GM20000 (cell line): ENCODE measurements at regions not wholly inside any gene's neighbourhood (a gene's known extent, or its start where the extent isn't known, plus 50 kb on each side); places are given as distances from the start of the nearest gene placed in this dataset.

Experiments used
- DNase-seq: peaks from one replicate; pipeline ENCODE4 v3.0.0; 2012; ENCODE audit warnings: low spot score
- CTCF ChIP-seq: IDR thresholded peaks from 2 replicates; pipeline ENCODE4 v1.5.1; 2012; ENCODE audit warnings: mild to moderate bottlenecking, control low read depth; ENCODE audit errors: extremely low read depth, missing control alignments

- DNase-seq: no peak
- TF ChIP-seq CTCF: no peak
Measured at GRCh38 chr4:1470393-1470670, 64.1 kb upstream of the NKX1-1 start.

GRCh38 chr4:1469607-1470392 lies 63.6 kb upstream of the NKX1-1 start:
- DNase-seq: no peak
- TF ChIP-seq CTCF: no peak

- TF ChIP-seq CTCF: no peak
- DNase-seq: no peak
Measured at GRCh38 chr4:1469043-1469442, 62.8 kb upstream of the NKX1-1 start.

DNA sequence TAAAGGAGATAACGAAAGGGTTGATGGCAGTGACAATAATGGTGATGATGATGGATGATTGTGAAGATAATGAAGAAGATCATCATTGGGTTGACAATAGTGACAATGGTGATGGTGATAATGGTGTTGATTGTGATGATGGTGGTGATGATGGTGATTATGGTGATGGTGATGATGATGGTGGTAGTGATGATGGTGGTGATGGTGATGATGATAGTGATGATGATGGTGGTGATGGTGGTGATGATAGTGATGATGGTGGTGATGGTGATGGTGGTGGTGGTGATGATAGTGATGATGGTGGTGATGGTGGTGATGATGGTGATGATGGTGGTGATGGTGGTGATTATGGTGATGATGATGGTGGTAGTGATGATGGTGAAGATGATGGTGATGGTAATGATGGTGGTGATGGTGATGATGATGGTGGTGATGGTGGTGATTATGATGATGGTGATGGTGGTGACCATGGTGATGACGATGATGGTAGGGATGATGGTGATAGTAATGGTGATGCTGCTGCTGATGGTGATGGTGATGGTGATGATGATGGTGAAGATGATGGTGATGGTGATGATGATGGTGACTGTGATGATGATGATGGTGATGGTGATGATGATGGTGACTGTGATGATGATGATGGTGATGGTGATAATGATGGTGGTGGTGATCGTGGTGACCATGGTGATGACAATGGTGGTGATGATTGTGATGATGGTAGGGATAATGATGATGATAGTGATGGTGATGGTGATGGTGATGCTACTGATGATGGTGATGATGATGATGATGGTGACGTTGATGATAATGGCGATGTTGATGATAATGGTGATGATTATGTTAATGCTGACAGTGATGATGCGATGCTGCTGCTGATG lies 61.6 kb upstream of the NKX1-1 start:
- no peak for DNase-seq
- no peak for TF ChIP-seq CTCF

GRCh38 chr4:1466863-1467165 lies 60.6 kb upstream of the NKX1-1 start:
- no peak for TF ChIP-seq CTCF
- no peak for DNase-seq

DNA sequence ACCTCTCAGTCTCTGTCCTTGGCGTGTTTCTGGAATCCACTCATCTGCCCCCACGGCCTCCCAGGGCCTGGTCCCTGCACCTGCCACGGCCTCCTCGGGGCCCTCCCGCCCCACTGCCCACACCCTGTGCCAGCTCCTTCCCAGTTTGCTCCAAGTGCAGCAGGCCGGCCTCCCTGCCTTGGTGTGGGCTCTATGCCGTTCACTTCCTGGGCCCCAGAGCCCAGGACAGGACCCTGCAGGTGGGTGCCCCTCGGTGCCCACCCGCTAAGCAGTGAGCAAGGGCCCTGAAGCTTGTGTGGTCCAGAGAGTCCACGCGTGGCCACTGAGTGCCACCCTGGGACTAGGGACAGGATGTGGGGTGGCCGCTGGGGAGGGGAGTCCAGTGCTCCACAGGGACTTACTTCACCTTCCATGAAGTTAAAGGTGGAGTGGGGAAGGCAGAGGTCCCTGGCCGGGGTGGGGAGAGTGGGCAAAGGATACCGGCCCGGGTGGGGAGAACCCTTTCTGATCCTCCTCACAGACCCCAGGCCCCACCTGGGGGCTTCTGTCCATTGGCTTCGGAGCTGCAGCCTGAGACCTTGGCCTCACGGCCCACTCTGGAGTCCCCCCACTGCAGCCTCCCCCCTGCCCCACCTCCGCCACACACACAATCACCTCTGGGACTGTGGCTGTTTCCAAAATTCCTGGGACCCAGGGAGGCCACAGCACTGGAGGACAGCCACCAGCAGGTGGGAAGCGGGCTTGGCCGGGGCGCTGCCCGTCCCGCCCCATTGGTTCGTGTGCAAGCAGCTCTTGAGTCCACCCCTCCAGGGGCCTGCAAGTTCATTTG lies 60.0 kb upstream of the NKX1-1 start:
- no peak for DNase-seq
- no peak for TF ChIP-seq CTCF
